Common myeloid progenitor, CD34-positive (primary cell): ENCODE measurements at regions not wholly inside any gene's neighbourhood (a gene's known extent, or its start where the extent isn't known, plus 50 kb on each side); places are given as distances from the start of the nearest gene placed in this dataset.

Experiments
- CTCF ChIA-PET: fragments of 350-600 bp; sonication (Branson Sonifier 250); formaldehyde crosslinking; loops from one replicate; lab custom pipeline; 2021; ENCODE audit warnings: antibody characterized with exemption; lab: Charles Lee
- POLR2A ChIA-PET: fragments of 350-600 bp; sonication (Branson Sonifier 250); formaldehyde crosslinking; loops from one replicate; lab custom pipeline; 2021; ENCODE audit warnings: antibody characterized with exemption; lab: Charles Lee
- DNase-seq, 3 donors: peaks; one replicate each; pipeline versions ENCODE4 v3.0.0 to v3.0.0-alpha.2; 2013
- H3K27ac ChIP-seq, 2 experiments: 1 replicate in 1 of 2; 2 replicates in 1 of 2; pipeline ENCODE4 v1.7.0; 2013; ENCODE audit warnings: inconsistent platforms in 2 of 2, low read length in 2 of 2, mild to moderate bottlenecking in 2 of 2, low read depth in 1 of 2, moderate library complexity in 1 of 2; ENCODE audit not compliant: severe bottlenecking in 2 of 2, insufficient read depth in 1 of 2, poor library complexity in 1 of 2
- H3K27me3 ChIP-seq, 5 experiments: replicated peaks in 2 of 5; 1 replicate in 3 of 5; 2 replicates in 2 of 5; pipeline versions ENCODE4 v1.6.1 to v1.7.0; 2013; ENCODE audit warnings: low read length in 4 of 5, mild to moderate bottlenecking in 2 of 5, moderate library complexity in 2 of 5, inconsistent platforms in 1 of 5; ENCODE audit not compliant: insufficient read depth in 5 of 5, control insufficient read depth in 4 of 5
- H3K36me3 ChIP-seq, 4 experiments: 1 replicate in 2 of 4; 2 replicates in 2 of 4; pipeline versions ENCODE4 v1.6.1 to v1.7.0; 2013; ENCODE audit warnings: low read length in 3 of 4, control low read depth in 1 of 4, mild to moderate bottlenecking in 1 of 4; ENCODE audit not compliant: control insufficient read depth in 4 of 4, insufficient read depth in 4 of 4
- H3K4me1 ChIP-seq, 4 experiments: 1 replicate in 3 of 4; 2 replicates in 1 of 4; pipeline versions ENCODE4 v1.6.1 to v1.7.1; 2013; ENCODE audit warnings: low read length in 3 of 4, mild to moderate bottlenecking in 3 of 4, control low read depth in 1 of 4, inconsistent platforms in 1 of 4, moderate library complexity in 1 of 4; ENCODE audit not compliant: control insufficient read depth in 4 of 4, insufficient read depth in 4 of 4; ENCODE audit errors: control extremely low read depth in 1 of 4
- H3K4me3 ChIP-seq, 7 experiments: 1 replicate in 4 of 7; 2 replicates in 3 of 7; pipeline versions ENCODE4 v1.5.1 to v1.7.0; 2013; ENCODE audit warnings: mild to moderate bottlenecking in 7 of 7, low read length in 6 of 7, moderate library complexity in 6 of 7, inconsistent platforms in 2 of 7, low read depth in 2 of 7, control low read depth in 1 of 7; ENCODE audit not compliant: insufficient read depth in 4 of 7, control insufficient read depth in 1 of 7; ENCODE audit errors: extremely low read depth in 1 of 7
- H3K9me3 ChIP-seq, 5 experiments: 1 replicate in 4 of 5; 2 replicates in 1 of 5; pipeline versions ENCODE4 v1.6.1 to v1.7.1; 2013; ENCODE audit warnings: low read length in 4 of 5, mild to moderate bottlenecking in 2 of 5, inconsistent platforms in 1 of 5, low read depth in 1 of 5, moderate library complexity in 1 of 5; ENCODE audit not compliant: control insufficient read depth in 4 of 5, insufficient read depth in 2 of 5; ENCODE audit errors: control extremely low read depth in 1 of 5
- WGBS: methylation state at CpG from one replicate; pipeline ENCODE4 v1.1.5; 2013; ENCODE audit not compliant: insufficient coverage; 5-methylcytosine and 5-hydroxymethylcytosine counted together

DNA sequence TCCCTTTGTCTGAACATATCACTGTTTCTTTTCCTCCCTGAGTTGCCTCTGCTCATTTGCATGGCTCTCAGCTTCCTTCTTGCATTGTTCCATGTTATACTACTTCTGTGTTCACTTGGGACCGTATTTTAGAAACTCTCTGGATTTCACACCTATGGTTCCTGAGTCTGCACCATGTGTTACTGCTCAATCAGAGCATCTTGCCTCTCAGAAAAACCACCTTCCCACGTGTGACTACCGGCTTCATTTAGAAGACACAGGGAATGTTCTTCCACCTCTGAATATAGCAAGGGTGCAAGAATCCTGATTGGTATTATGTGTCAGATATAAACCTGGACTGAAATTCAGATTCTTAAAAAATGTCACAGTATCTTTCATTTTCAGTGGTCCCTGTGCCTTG, 731.2 kb downstream of the TDRD15 start:
- Histone ChIP-seq H3K27ac (no peak overlapping the region), H3K36me3 (no peaks in the 10 kb centered on the region), H3K4me3 (no peak overlapping the region), H3K27me3 (no peaks in the 10 kb centered on the region), H3K9me3 (no peaks in the 10 kb centered on the region), H3K4me1 (no peaks in the 10 kb centered on the region)
- POLR2A ChIA-PET: no interaction called here
- CTCF ChIA-PET: no interaction called here
- no peak for DNase-seq
- 100% methylated on average over 3 of the region's 3 CpGs for WGBS

DNA sequence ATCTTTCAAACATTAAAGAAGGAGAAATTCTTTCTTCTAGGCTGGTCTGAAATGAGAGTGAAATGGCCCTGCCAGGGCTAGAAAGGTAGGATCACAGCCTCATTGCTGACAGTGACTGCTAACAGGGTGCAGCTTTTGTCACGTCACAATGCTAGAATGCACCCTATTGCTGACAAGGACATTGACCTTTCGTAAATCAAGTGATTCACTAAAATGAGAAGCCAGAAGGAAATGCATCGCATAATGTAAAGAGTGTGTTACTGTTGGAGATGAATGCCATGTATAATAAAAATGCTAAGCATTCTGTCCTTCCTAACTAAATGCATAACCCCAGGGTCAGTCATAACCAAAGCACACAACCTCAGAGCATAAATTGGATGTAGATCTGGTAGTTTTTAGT, 732.9 kb downstream of the TDRD15 start:
- CTCF ChIA-PET: no interaction called here
- H3K4me3 ChIP-seq: no peak overlapping the region
- no peaks in the 10 kb centered on the region for H3K27me3 ChIP-seq
- H3K9me3 ChIP-seq: no peaks in the 10 kb centered on the region
- WGBS: 88% methylated on average over 2 of the region's 3 CpGs
- no peaks in the 10 kb centered on the region for H3K4me1 ChIP-seq
- POLR2A ChIA-PET: no interaction called here
- no peaks in the 10 kb centered on the region for H3K36me3 ChIP-seq
- no peak for DNase-seq
- no peak overlapping the region for H3K27ac ChIP-seq

DNA sequence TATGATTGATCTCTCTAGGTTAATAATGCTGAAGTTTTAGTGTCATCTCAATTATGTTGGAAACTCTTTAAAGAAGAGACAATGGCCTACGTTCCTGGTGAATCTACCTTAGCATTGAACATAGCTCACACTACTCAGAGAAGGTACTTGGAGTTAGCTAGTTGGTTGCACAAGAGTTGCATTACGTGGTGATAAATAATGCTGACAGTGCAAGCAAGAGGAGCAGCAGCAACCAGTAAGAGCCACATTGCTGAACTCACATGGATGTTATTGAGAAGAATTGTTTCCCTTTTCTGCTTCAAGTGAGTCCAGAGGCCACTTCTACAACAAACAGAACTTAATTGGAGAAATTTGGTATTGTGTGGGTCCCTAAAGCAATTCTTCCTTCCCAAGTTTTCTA, 737.1 kb downstream of the TDRD15 start:
- Histone ChIP-seq H3K9me3 (no peaks in the 10 kb centered on the region), H3K27ac (no peak overlapping the region), H3K27me3 (no peaks in the 10 kb centered on the region), H3K4me1 (no peaks in the 10 kb centered on the region), H3K4me3 (no peak overlapping the region), H3K36me3 (no peaks in the 10 kb centered on the region)
- DNase-seq: no peak
- POLR2A ChIA-PET: no interaction called here
- CTCF ChIA-PET: no interaction called here
- WGBS: 83% methylated on average over 1 of the region's 2 CpGs

DNA sequence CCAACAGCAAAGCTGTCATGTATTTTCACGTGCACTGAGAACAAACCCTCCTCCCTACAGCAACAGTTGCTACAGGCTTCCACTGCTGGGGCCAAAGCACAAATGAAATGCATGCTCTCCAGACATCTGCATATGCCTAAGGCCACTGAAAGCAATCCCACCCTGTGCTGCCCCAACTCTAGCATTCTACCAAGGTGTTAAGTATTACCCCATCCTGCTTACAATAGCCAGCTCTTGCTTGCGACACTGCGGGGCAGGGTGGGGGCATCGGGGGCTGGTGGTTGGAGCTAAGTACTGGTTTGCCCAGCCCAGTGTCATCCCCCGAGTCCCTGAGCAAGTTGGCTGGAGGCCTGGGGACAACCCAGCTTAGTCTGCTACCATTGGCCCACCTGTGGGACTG, 742.5 kb downstream of the TDRD15 start:
- DNase-seq: no peak
- no peak overlapping the region for H3K4me3 ChIP-seq
- POLR2A ChIA-PET: no interaction called here
- H3K4me1 ChIP-seq: no peaks in the 10 kb centered on the region
- H3K9me3 ChIP-seq: no peaks in the 10 kb centered on the region
- H3K27me3 ChIP-seq: no peaks in the 10 kb centered on the region
- no CpG with 5 or more reads among the region's 5 CpGs for WGBS
- H3K27ac ChIP-seq: no peak overlapping the region
- CTCF ChIA-PET: no interaction called here
- H3K36me3 ChIP-seq: no peaks in the 10 kb centered on the region

DNA sequence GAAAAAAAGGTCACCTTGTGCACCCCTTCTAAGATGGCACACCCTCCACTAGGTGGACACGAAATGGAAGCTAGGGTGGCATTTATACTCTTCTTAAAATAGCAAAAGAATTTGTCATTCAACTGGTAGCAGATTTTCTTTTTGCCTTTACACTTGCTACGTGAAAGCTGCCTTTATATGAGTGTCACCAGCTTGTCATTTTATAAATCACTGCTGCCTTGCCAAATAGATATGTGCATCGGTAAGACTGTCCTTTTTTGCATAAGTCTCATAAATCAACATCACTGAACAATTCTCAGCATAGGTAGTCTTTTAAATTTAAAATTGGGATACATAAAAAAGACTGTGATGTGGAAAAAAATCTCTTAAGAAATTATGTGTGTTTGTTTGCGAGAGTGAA, 764.1 kb downstream of the TDRD15 start:
- ChIA-PET CTCF (no interaction called here), POLR2A (no interaction called here)
- H3K27ac ChIP-seq: no peak overlapping the region
- H3K4me1 ChIP-seq: no peaks in the 10 kb centered on the region
- no peak overlapping the region for H3K4me3 ChIP-seq
- no peaks in the 10 kb centered on the region for H3K27me3 ChIP-seq
- no peaks in the 10 kb centered on the region for H3K36me3 ChIP-seq
- H3K9me3 ChIP-seq: no peaks in the 10 kb centered on the region
- WGBS: 88% methylated on average over 2 of the region's 4 CpGs
- no peak for DNase-seq

DNA sequence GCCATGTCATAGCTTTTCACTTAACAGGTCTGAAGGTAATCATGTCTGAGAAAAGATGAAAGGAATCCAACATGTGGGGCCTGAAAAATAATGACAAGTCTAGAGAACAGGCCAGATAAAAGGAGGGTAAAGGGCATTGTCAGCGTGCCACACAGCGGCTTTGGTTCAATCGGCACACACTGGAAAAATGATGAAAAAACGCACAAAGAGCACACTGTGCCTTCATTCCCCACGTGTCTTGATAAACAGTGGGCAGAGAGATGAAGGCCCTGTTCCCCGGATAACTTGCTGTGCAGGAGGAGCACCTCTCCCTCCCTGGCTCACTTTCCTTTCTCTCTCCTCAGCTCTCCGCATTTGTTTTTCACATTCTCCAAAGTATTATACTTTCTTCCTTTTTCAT, 766.3 kb downstream of the TDRD15 start:
- ChIA-PET POLR2A (no interaction called here), CTCF (no interaction called here)
- no peaks in the 10 kb centered on the region for H3K4me1 ChIP-seq
- 95% methylated on average over 7 of the region's 7 CpGs for WGBS
- DNase-seq: no peak
- no peak overlapping the region for H3K4me3 ChIP-seq
- no peaks in the 10 kb centered on the region for H3K27me3 ChIP-seq
- H3K27ac ChIP-seq: no peak overlapping the region
- H3K36me3 ChIP-seq: no peaks in the 10 kb centered on the region
- no peaks in the 10 kb centered on the region for H3K9me3 ChIP-seq

DNA sequence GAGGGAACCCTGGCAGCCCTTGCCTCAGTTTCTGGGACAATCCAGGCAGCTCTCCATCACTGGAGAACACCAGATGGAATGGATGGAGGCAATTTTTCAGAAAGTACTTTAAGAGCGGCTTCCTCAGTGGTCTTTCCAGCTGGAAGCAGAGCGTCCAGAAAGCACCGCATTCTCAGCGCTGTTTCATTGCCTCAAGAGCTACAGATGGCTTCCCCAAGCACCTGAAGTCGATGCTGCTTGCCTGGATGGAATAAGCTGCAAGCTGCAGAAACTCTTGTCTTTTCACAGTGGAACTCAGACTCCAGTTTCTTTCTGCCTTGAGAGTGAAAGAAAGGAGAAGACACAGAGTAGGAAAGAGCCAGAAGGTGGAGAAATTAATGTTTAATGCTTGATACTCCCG, 766.9 kb downstream of the TDRD15 start:
- Histone ChIP-seq H3K4me3 (no peak overlapping the region), H3K27ac (no peak overlapping the region), H3K9me3 (no peaks in the 10 kb centered on the region), H3K27me3 (no peaks in the 10 kb centered on the region), H3K4me1 (no peaks in the 10 kb centered on the region), H3K36me3 (no peaks in the 10 kb centered on the region)
- no peak for DNase-seq
- CTCF ChIA-PET: no interaction called here
- WGBS: 96% methylated on average over 6 of the region's 6 CpGs
- POLR2A ChIA-PET: no interaction called here
